ENCODE measurements at regions not wholly inside any gene's neighbourhood (a gene's known extent, or its start where the extent isn't known, plus 50 kb on each side); places are given as distances from the start of the nearest gene placed in this dataset.
"Not testable (repeated sequence)": the region's sequence is repeated elsewhere in the genome, so short reads cannot be mapped to it uniquely, and the experiment has no call there.

- H3K79me2 ChIP-seq: no peaks in the 10 kb centered on the region
- H3K9me2 ChIP-seq (replicated peaks; ENCODE audit: insufficient read depth): no peaks in the 10 kb centered on the region
- H3K36me3 ChIP-seq (replicated peaks; ENCODE audit: insufficient read depth, low read depth): no peaks in the 10 kb centered on the region
- H4K20me1 ChIP-seq (ENCODE audit: insufficient read depth, poor library complexity, severe bottlenecking): no peaks in the 10 kb centered on the region
- 51% methylated on average over 2 of the region's 2 CpGs for WGBS (ENCODE audit: low lambda C conversion rate, missing lambda C conversion rate)
- no peak overlapping the region for H3K4me3 ChIP-seq
- no peaks in the 10 kb centered on the region for H3K9me3 ChIP-seq (ENCODE audit: low read depth)
- H3K27ac ChIP-seq: no peak overlapping the region
- no peak overlapping the region for H2AFZ ChIP-seq
- no peak overlapping the region for H3K4me2 ChIP-seq
- TF ChIP-seq CTCF (IDR thresholded peaks at IDR 0.05; ENCODE audit: poor library complexity) (no peak), EZH2phosphoT487 (IDR thresholded peaks at IDR 0.05; ENCODE audit: low read depth, severe bottlenecking, unreplicated experiment) (no peak), EZH2 (IDR thresholded peaks at IDR 0.05; ENCODE audit: borderline replicate concordance) (no peak)
- H3K4me1 ChIP-seq (ENCODE audit: insufficient read depth): no peaks in the 10 kb centered on the region
- peak; percentile 60 for DNase-seq (ENCODE audit: low spot score)
- peaks cover 16% of the 10 kb centered on the region for H3K27me3 ChIP-seq
Observed at GRCh38 chr15:53193149-53193548, 403.0 kb upstream of the ONECUT1 start.

- Histone ChIP-seq H3K27me3 (no peaks in the 10 kb centered on the region), H3K4me3 (no peak overlapping the region), H4K20me1 (ENCODE audit: insufficient read depth, poor library complexity, severe bottlenecking) (no peaks in the 10 kb centered on the region), H3K79me2 (no peaks in the 10 kb centered on the region), H3K4me2 (no peak overlapping the region), H3K9me3 (ENCODE audit: low read depth) (no peaks in the 10 kb centered on the region), H3K27ac (no peak overlapping the region), H3K9me2 (replicated peaks; ENCODE audit: insufficient read depth) (no peaks in the 10 kb centered on the region), H3K4me1 (ENCODE audit: insufficient read depth) (no peaks in the 10 kb centered on the region), H3K36me3 (replicated peaks; ENCODE audit: insufficient read depth, low read depth) (no peaks in the 10 kb centered on the region), H2AFZ (no peak overlapping the region)
- no peak for DNase-seq (ENCODE audit: low spot score)
- 81% methylated on average over 4 of the region's 4 CpGs for WGBS (ENCODE audit: low lambda C conversion rate, missing lambda C conversion rate)
- TF ChIP-seq CTCF (IDR thresholded peaks at IDR 0.05; ENCODE audit: poor library complexity): no peak
- TF ChIP-seq EZH2 (IDR thresholded peaks at IDR 0.05; ENCODE audit: borderline replicate concordance): no peak
- no peak for TF ChIP-seq EZH2phosphoT487 (IDR thresholded peaks at IDR 0.05; ENCODE audit: low read depth, severe bottlenecking, unreplicated experiment)
Observed at GRCh38 chr15:53189860-53190259, 399.7 kb upstream of the ONECUT1 start.

- not testable (repeated sequence) for H3K4me3 ChIP-seq; DNase-seq (ENCODE audit: low spot score); H3K27me3 ChIP-seq; H4K20me1 ChIP-seq (ENCODE audit: insufficient read depth, poor library complexity, severe bottlenecking); H3K79me2 ChIP-seq; H3K27ac ChIP-seq; H3K36me3 ChIP-seq (replicated peaks; ENCODE audit: insufficient read depth, low read depth); H3K9me3 ChIP-seq (ENCODE audit: low read depth); H3K9me2 ChIP-seq (replicated peaks; ENCODE audit: insufficient read depth); H2AFZ ChIP-seq; H3K4me2 ChIP-seq; H3K4me1 ChIP-seq (ENCODE audit: insufficient read depth)
- 82% methylated on average over 9 of the region's 9 CpGs for WGBS (ENCODE audit: low lambda C conversion rate, missing lambda C conversion rate)
Observed at GRCh38 chr15:53183449-53183848, 393.3 kb upstream of the ONECUT1 start.

GRCh38 chr15:53171571-53171970, 381.4 kb upstream of the ONECUT1 start:
- H2AFZ ChIP-seq: no peak overlapping the region
- H3K4me3 ChIP-seq: no peak overlapping the region
- DNase-seq (ENCODE audit: low spot score): no peak
- no peaks in the 10 kb centered on the region for H4K20me1 ChIP-seq (ENCODE audit: insufficient read depth, poor library complexity, severe bottlenecking)
- H3K79me2 ChIP-seq: no peaks in the 10 kb centered on the region
- no peaks in the 10 kb centered on the region for H3K36me3 ChIP-seq (replicated peaks; ENCODE audit: insufficient read depth, low read depth)
- H3K9me2 ChIP-seq (replicated peaks; ENCODE audit: insufficient read depth): no peaks in the 10 kb centered on the region
- no peaks in the 10 kb centered on the region for H3K4me1 ChIP-seq (ENCODE audit: insufficient read depth)
- no peak overlapping the region for H3K4me2 ChIP-seq
- TF ChIP-seq CTCF (IDR thresholded peaks at IDR 0.05; ENCODE audit: poor library complexity) (no peak), EZH2phosphoT487 (IDR thresholded peaks at IDR 0.05; ENCODE audit: low read depth, severe bottlenecking, unreplicated experiment) (no peak), EZH2 (IDR thresholded peaks at IDR 0.05; ENCODE audit: borderline replicate concordance) (no peak)
- no peaks in the 10 kb centered on the region for H3K27me3 ChIP-seq
- no peak overlapping the region for H3K27ac ChIP-seq
- WGBS (ENCODE audit: low lambda C conversion rate, missing lambda C conversion rate): 64% methylated on average over 1 of the region's 1 CpG
- H3K9me3 ChIP-seq (ENCODE audit: low read depth): no peaks in the 10 kb centered on the region
